ENCODE measurements at regions not wholly inside any gene's neighbourhood (a gene's known extent, or its start where the extent isn't known, plus 50 kb on each side); places are given as distances from the start of the nearest gene placed in this dataset.

GRCh38 chr18:7388741-7389140, 157.9 kb downstream of the LRRC30 start:
- TF ChIP-seq POLR2A (IDR thresholded peaks at IDR 0.05) = no peak
- no peak for TF ChIP-seq POLR2AphosphoS5 (IDR thresholded peaks at IDR 0.05)

Data from sigmoid colon (tissue), 4 donors.